GM12878 (cell line): ENCODE measurements at regions not wholly inside any gene's neighbourhood (a gene's known extent, or its start where the extent isn't known, plus 50 kb on each side); places are given as distances from the start of the nearest gene placed in this dataset.

Experiments
- ATAC-seq: fragments of 200-7000 bp; cut with Tn5 transposase; 3 replicates; pipeline ENCODE4 v1.9.1; 2020; ENCODE audit warnings: mild to moderate bottlenecking, moderate library complexity
- BruUV-seq: library from RNA; stranded (reverse); fragments of 400-500 nt; replicated peaks from 2 replicates; lab custom pipeline; 2021; lab: Mats Ljungman, UMichigan
- CTCF ChIA-PET: fragments of 300-600 bp; sonication (Branson Sonifier 250); formaldehyde crosslinking; extraction: SDS; loops from one replicate; lab custom pipeline; 2021; ENCODE audit warnings: inconsistent platforms; lab: Yijun Ruan, JAX
- POLR2A ChIA-PET: fragments of 350-600 bp; formaldehyde crosslinking; extraction: SDS; loops from one replicate; lab custom pipeline; 2021; ENCODE audit warnings: inconsistent platforms; lab: Charles Lee
- RAD21 ChIA-PET: fragments of 300-600 bp; sonication (Branson Sonifier 250); formaldehyde crosslinking; loops from one replicate; lab custom pipeline; 2023; ENCODE audit warnings: antibody characterized with exemption; ENCODE audit not compliant: unreplicated experiment; lab: Charles Lee
- SMC1A ChIA-PET: fragments of 300-600 bp; sonication (Branson Sonifier 250); formaldehyde crosslinking; loops from one replicate; lab custom pipeline; 2023; ENCODE audit not compliant: unreplicated experiment, uncharacterized antibody; lab: Charles Lee
- DNase-seq: peaks from one replicate; pipeline ENCODE4 v3.0.0-alpha.2; 2011; ENCODE audit warnings: low read depth, low spot score
- FAIRE-seq: peaks from 3 replicates; lab custom pipeline; 2011; peaks lifted over from hg19 to GRCh38; lab: Jason Lieb, UNC
- H2AFZ ChIP-seq: 2 replicates; pipeline ENCODE4 v1.6.0; 2011; ENCODE audit warnings: low read depth, low read length, control low read depth; ENCODE audit not compliant: control insufficient read depth
- H3K27ac ChIP-seq: 2 replicates; pipeline ENCODE4 v1.5.1; 2011; ENCODE audit warnings: control low read depth; ENCODE audit not compliant: control insufficient read depth, insufficient read depth
- H3K27me3 ChIP-seq, 2 experiments: replicated peaks in 1 of 2; 2 replicates each; pipeline versions ENCODE4 v1.6.0 to v1.6.1; 2011; ENCODE audit warnings: low read length in 1 of 2; ENCODE audit not compliant: control insufficient read depth in 2 of 2, insufficient read depth in 2 of 2
- H3K36me3 ChIP-seq, 2 experiments: 2 replicates each; pipeline ENCODE4 v1.5.1; 2011; ENCODE audit warnings: low read length in 1 of 2; ENCODE audit not compliant: control insufficient read depth in 2 of 2, insufficient read depth in 2 of 2
- H3K4me1 ChIP-seq: 2 replicates; pipeline ENCODE4 v1.6.1; 2011; ENCODE audit warnings: mild to moderate bottlenecking, low read length, moderate library complexity, mixed read lengths; ENCODE audit not compliant: control insufficient read depth, insufficient read depth
- H3K4me2 ChIP-seq: 2 replicates; pipeline ENCODE4 v1.6.0; 2011; ENCODE audit warnings: control low read depth; ENCODE audit not compliant: control insufficient read depth, insufficient read depth
- H3K4me3 ChIP-seq: fragments of 200-600 bp; sonication (generic); 2 replicates; pipeline ENCODE4 v1.5.1; 2016
- H3K79me2 ChIP-seq: 2 replicates; pipeline ENCODE4 v1.6.0; 2011; ENCODE audit warnings: low read length; ENCODE audit not compliant: control insufficient read depth, insufficient read depth
- H3K9ac ChIP-seq: 2 replicates; pipeline ENCODE4 v1.8.0; 2011; ENCODE audit warnings: low read length, control low read depth, mixed read lengths; ENCODE audit not compliant: control insufficient read depth, insufficient read depth
- H3K9me3 ChIP-seq: replicated peaks from 3 replicates; pipeline ENCODE4 v1.5.1; 2011; ENCODE audit warnings: mild to moderate bottlenecking, low read length; ENCODE audit not compliant: control insufficient read depth, insufficient read depth
- H4K20me1 ChIP-seq: 2 replicates; pipeline ENCODE4 v1.6.0; 2011; ENCODE audit not compliant: control insufficient read depth, insufficient read depth
- CHD1 ChIP-seq: IDR thresholded peaks from 2 replicates; pipeline ENCODE4 v1.6.1; 2012; ENCODE audit warnings: low read depth, low read length, improper control_type of control experiment
- CHD4 ChIP-seq: fragments of 200-600 bp; sonication (generic); IDR thresholded peaks from 2 replicates; pipeline ENCODE4 v1.6.1; 2016; ENCODE audit warnings: mild to moderate bottlenecking
- HCFC1 ChIP-seq: fragments of 150-350 bp; IDR thresholded peaks from 2 replicates; pipeline ENCODE4 v1.6.1; 2014; ENCODE audit warnings: low read length
- KAT2A ChIP-seq: conservative IDR thresholded peaks from 2 replicates; pipeline ENCODE4 v1.6.1; 2011; ENCODE audit warnings: low read depth, low read length; ENCODE audit not compliant: control insufficient read depth
- MYB ChIP-seq: fragments of 150-350 bp; IDR thresholded peaks from 2 replicates; pipeline ENCODE4 v1.6.1; 2014; ENCODE audit warnings: mild to moderate bottlenecking, low read depth, low read length, borderline replicate concordance
- NR2F1 ChIP-seq: fragments of 450-650 bp; conservative IDR thresholded peaks from 2 replicates; pipeline ENCODE4 v1.6.1; 2017; ENCODE audit warnings: mild to moderate bottlenecking
- POLR2A ChIP-seq: IDR thresholded peaks from 2 replicates; pipeline ENCODE4 v1.6.1; 2011; ENCODE audit warnings: low read depth, mild to moderate bottlenecking, low read length
- SMARCA5 ChIP-seq: fragments of 450-650 bp; IDR thresholded peaks from 2 replicates; pipeline ENCODE4 v1.6.1; 2017; ENCODE audit warnings: mild to moderate bottlenecking
- SP1 ChIP-seq: IDR thresholded peaks from one replicate; pipeline ENCODE4 v1.6.1; 2011; ENCODE audit warnings: low read depth, low read length
- STAT3 ChIP-seq: IDR thresholded peaks from 2 replicates; pipeline ENCODE4 v1.6.1; 2011; ENCODE audit warnings: low read depth, low read length, improper control_type of control experiment
- TARDBP ChIP-seq: IDR thresholded peaks from 2 replicates; pipeline ENCODE4 v1.6.1; 2016; ENCODE audit warnings: borderline replicate concordance
- ZBTB33 ChIP-seq: fragments of 450-650 bp; IDR thresholded peaks from 2 replicates; pipeline ENCODE4 v1.6.1; 2017; ENCODE audit warnings: mild to moderate bottlenecking
- ZNF24 ChIP-seq: fragments of 450-650 bp; IDR thresholded peaks from 2 replicates; pipeline ENCODE4 v1.6.1; 2017; ENCODE audit warnings: antibody characterized with exemption, mild to moderate bottlenecking
- WGBS: methylation state at CpG from one replicate; pipeline ENCODE4 v1.1.6; 2016; ENCODE audit warnings: low lambda C conversion rate; ENCODE audit not compliant: insufficient replicate concordance, insufficient coverage; ENCODE audit errors: missing lambda C conversion rate; 5-methylcytosine and 5-hydroxymethylcytosine counted together
- in situ Hi-C: fragments of 300-500 bp; cut with MboI; formaldehyde crosslinking; loops from 9 replicates; pipeline ENCODE4 v1.14.3; 2018; ENCODE audit warnings: mixed read lengths
- intact Hi-C: fragments of 100-400 bp; cut with micrococcal nuclease; formaldehyde crosslinking; loops from one replicate; pipeline ENCODE4 v1.14.2; 2022; ENCODE audit not compliant: unreplicated experiment
- TF ChIP-seq, protein P1 (sequence below): IDR thresholded peaks from 2 replicates; pipeline ENCODE4 v1.6.1; 2012; ENCODE audit warnings: improper control_type of control experiment, low read depth, low read length; ENCODE audit not compliant: insufficient replicate concordance

- H4K20me1 ChIP-seq = no peaks in the 10 kb centered on the region
- no peak for DNase-seq
- H3K27ac ChIP-seq = no peak overlapping the region
- H3K4me3 ChIP-seq = no peak overlapping the region
- no peaks in the 10 kb centered on the region for H3K79me2 ChIP-seq
- H3K4me2 ChIP-seq = no peak overlapping the region
- ChIA-PET RAD21 (no interaction called here), SMC1A (no interaction called here), CTCF (no interaction called here), POLR2A (no interaction called here)
- no peak for ATAC-seq
- TF ChIP-seq KAT2A (no peak), NR2F1 (no peak), TARDBP (no peak), ZNF24 (no peak), CHD4 (no peak), ZBTB33 (no peak), CHD1 (no peak)
- no peaks in the 10 kb centered on the region for H3K4me1 ChIP-seq
- H3K9ac ChIP-seq = no peak overlapping the region
- H3K27me3 ChIP-seq = no peaks in the 10 kb centered on the region
- H3K9me3 ChIP-seq = no peaks in the 10 kb centered on the region
- FAIRE-seq = no peak
- BruUV-seq = no TSS peak
- H3K36me3 ChIP-seq = no peaks in the 10 kb centered on the region
- in situ Hi-C loops = no loop called here
- WGBS = 37% methylated on average over 4 of the region's 4 CpGs
- intact Hi-C loops = no loop called here
- H2AFZ ChIP-seq = no peak overlapping the region
These were observed 206.3 kb downstream of the IGSF11 start for GRCh38 chr3:118828351-118828750.

DNA sequence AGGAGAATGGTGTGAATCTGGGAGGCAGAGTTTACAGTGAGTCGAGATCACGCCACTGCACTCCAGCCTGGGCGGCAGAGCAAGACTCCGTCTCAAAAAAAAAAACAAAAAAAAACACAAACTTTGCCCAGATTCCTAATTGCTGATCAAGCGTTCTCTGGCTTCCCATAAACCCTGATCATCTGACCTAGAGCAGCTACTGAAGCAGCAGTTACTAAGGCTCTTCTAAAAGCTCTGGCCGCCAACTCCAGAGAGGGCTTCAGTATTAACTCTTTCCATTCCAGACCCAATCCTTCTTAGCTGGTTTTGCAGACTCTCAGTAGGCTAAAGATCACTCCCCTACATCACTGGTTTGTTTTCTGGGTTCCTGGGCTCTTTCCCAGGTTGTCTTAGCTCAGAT is 201.6 kb downstream of the IGSF11 start:
- no peaks in the 10 kb centered on the region for H3K79me2 ChIP-seq
- WGBS = 48% methylated on average over 6 of the region's 6 CpGs
- CTCF ChIA-PET = interaction anchor here (1.1 kb wide), 1 partner anchor 16 kb away, joined by 4 read pairs; no protein-coding TSS in a partner anchor
- H3K9me3 ChIP-seq = peaks cover under 1% of the 10 kb centered on the region; the same call in 2 of the 3 replicates
- RAD21 ChIA-PET = no interaction called here
- H3K36me3 ChIP-seq = no peaks in the 10 kb centered on the region
- FAIRE-seq (no peak), DNase-seq (no peak), ATAC-seq (no peak)
- no TSS peak for BruUV-seq
- no peaks in the 10 kb centered on the region for H3K27me3 ChIP-seq
- H3K4me2 ChIP-seq = no peak overlapping the region
- no peak overlapping the region for H3K4me3 ChIP-seq
- no peaks in the 10 kb centered on the region for H4K20me1 ChIP-seq
- H2AFZ ChIP-seq = no peak overlapping the region
- in situ Hi-C loops (no loop called here), intact Hi-C loops (no loop called here)
- SMC1A ChIA-PET = interaction anchor here (0.6 to 1.3 kb wide), 3 partner anchors 9 to 649 kb away, joined by 3 read pairs; no protein-coding TSS in a partner anchor
- no peak overlapping the region for H3K9ac ChIP-seq
- POLR2A ChIA-PET = interaction anchor here (0.7 kb wide), 1 partner anchor 61 kb away, joined by 3 read pairs; no protein-coding TSS in a partner anchor
- no peaks in the 10 kb centered on the region for H3K4me1 ChIP-seq
- H3K27ac ChIP-seq = no peak overlapping the region
- TF ChIP-seq STAT3 (no peak), SMARCA5 (no peak), SP1 (no peak), MYB (no peak), HCFC1 (no peak), POLR2A (no peak)
- TF ChIP-seq, protein P1, sequence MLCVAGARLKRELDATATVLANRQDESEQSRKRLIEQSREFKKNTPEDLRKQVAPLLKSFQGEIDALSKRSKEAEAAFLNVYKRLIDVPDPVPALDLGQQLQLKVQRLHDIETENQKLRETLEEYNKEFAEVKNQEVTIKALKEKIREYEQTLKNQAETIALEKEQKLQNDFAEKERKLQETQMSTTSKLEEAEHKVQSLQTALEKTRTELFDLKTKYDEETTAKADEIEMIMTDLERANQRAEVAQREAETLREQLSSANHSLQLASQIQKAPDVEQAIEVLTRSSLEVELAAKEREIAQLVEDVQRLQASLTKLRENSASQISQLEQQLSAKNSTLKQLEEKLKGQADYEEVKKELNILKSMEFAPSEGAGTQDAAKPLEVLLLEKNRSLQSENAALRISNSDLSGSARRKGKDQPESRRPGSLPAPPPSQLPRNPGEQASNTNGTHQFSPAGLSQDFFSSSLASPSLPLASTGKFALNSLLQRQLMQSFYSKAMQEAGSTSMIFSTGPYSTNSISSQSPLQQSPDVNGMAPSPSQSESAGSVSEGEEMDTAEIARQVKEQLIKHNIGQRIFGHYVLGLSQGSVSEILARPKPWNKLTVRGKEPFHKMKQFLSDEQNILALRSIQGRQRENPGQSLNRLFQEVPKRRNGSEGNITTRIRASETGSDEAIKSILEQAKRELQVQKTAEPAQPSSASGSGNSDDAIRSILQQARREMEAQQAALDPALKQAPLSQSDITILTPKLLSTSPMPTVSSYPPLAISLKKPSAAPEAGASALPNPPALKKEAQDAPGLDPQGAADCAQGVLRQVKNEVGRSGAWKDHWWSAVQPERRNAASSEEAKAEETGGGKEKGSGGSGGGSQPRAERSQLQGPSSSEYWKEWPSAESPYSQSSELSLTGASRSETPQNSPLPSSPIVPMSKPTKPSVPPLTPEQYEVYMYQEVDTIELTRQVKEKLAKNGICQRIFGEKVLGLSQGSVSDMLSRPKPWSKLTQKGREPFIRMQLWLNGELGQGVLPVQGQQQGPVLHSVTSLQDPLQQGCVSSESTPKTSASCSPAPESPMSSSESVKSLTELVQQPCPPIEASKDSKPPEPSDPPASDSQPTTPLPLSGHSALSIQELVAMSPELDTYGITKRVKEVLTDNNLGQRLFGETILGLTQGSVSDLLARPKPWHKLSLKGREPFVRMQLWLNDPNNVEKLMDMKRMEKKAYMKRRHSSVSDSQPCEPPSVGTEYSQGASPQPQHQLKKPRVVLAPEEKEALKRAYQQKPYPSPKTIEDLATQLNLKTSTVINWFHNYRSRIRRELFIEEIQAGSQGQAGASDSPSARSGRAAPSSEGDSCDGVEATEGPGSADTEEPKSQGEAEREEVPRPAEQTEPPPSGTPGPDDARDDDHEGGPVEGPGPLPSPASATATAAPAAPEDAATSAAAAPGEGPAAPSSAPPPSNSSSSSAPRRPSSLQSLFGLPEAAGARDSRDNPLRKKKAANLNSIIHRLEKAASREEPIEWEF = no peak
